ENCODE measurements at regions not wholly inside any gene's neighbourhood (a gene's known extent, or its start where the extent isn't known, plus 50 kb on each side); places are given as distances from the start of the nearest gene placed in this dataset.

- DNase-seq, result no peak
Observed at GRCh38 chr6:90807791-90808701, 221.2 kb upstream of the MAP3K7 start.

- no peak for DNase-seq
Observed at GRCh38 chr6:90805619-90806155, 218.8 kb upstream of the MAP3K7 start.

- DNase-seq, result no peak
Observed at GRCh38 chr6:90803956-90804355, 217.1 kb upstream of the MAP3K7 start.

- no peak for DNase-seq
Observed at GRCh38 chr6:90795078-90795477, 208.2 kb upstream of the MAP3K7 start.

GRCh38 chr6:90793771-90794170 lies 206.9 kb upstream of the MAP3K7 start:
- DNase-seq, result no peak

GRCh38 chr6:90790696-90791095 lies 203.8 kb upstream of the MAP3K7 start:
- DNase-seq, result no peak

- no peak for DNase-seq
Observed at GRCh38 chr6:90790058-90790457, 203.2 kb upstream of the MAP3K7 start.

GRCh38 chr6:90788781-90789180 lies 201.9 kb upstream of the MAP3K7 start:
- DNase-seq, result no peak

GRCh38 chr6:90787446-90787845 lies 200.6 kb upstream of the MAP3K7 start:
- no peak for DNase-seq

- DNase-seq, result no peak
Observed at GRCh38 chr6:90780778-90781177, 193.9 kb upstream of the MAP3K7 start.

- DNase-seq, result no peak
Observed at GRCh38 chr6:90780141-90780540, 193.3 kb upstream of the MAP3K7 start.

GRCh38 chr6:90778417-90779203 lies 191.7 kb upstream of the MAP3K7 start:
- no peak for DNase-seq

- DNase-seq, result no peak
Observed at GRCh38 chr6:90770778-90771177, 183.9 kb upstream of the MAP3K7 start.

- DNase-seq, result no peak
Observed at GRCh38 chr6:90765895-90766294, 179.0 kb upstream of the MAP3K7 start.

- no peak for DNase-seq
Observed at GRCh38 chr6:90765491-90765890, 178.6 kb upstream of the MAP3K7 start.

- no peak for DNase-seq
Observed at GRCh38 chr6:90764001-90764400, 177.1 kb upstream of the MAP3K7 start.

- DNase-seq, result no peak
Observed at GRCh38 chr6:90759664-90760063, 172.8 kb upstream of the MAP3K7 start.

- no peak for DNase-seq
Observed at GRCh38 chr6:90758741-90759140, 171.9 kb upstream of the MAP3K7 start.

- DNase-seq, result no peak
Observed at GRCh38 chr6:90753820-90754643, 167.2 kb upstream of the MAP3K7 start.

- no peak for DNase-seq
Observed at GRCh38 chr6:90739802-90740201, 152.9 kb upstream of the MAP3K7 start.

GRCh38 chr6:90739339-90739738 lies 152.5 kb upstream of the MAP3K7 start:
- no peak for DNase-seq

- no peak for DNase-seq
Observed at GRCh38 chr6:90730151-90730673, 143.3 kb upstream of the MAP3K7 start.

GRCh38 chr6:90729057-90729456 lies 142.2 kb upstream of the MAP3K7 start:
- DNase-seq, result no peak
